ENCODE measurements at regions not wholly inside any gene's neighbourhood (a gene's known extent, or its start where the extent isn't known, plus 50 kb on each side); places are given as distances from the start of the nearest gene placed in this dataset.

DNA sequence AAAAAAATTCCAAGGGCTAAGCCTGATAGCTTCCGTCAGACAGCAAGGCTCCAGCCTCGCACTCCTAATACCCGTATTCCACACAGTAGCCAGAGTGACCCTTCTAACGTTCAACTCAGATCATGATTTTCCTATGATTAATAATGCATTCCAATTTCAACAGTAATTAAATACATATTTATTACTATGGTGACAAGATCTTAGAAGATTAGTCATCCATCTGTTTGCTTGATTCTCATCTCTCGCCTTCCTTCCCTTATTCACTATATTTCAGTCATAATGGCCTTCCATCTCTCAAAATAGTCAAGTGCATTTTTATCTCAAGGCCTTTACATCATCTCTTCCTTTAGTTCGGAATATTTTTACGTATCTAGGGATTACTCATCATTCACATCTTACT lies 621.2 kb upstream of the SPRY2 start:
- TF ChIP-seq, protein P1, sequence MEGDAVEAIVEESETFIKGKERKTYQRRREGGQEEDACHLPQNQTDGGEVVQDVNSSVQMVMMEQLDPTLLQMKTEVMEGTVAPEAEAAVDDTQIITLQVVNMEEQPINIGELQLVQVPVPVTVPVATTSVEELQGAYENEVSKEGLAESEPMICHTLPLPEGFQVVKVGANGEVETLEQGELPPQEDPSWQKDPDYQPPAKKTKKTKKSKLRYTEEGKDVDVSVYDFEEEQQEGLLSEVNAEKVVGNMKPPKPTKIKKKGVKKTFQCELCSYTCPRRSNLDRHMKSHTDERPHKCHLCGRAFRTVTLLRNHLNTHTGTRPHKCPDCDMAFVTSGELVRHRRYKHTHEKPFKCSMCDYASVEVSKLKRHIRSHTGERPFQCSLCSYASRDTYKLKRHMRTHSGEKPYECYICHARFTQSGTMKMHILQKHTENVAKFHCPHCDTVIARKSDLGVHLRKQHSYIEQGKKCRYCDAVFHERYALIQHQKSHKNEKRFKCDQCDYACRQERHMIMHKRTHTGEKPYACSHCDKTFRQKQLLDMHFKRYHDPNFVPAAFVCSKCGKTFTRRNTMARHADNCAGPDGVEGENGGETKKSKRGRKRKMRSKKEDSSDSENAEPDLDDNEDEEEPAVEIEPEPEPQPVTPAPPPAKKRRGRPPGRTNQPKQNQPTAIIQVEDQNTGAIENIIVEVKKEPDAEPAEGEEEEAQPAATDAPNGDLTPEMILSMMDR (IDR thresholded peaks at IDR 0.05): no peak
- TF ChIP-seq POLR2A (IDR thresholded peaks at IDR 0.05): no peak
